GM12878 (cell line): ENCODE measurements at regions not wholly inside any gene's neighbourhood (a gene's known extent, or its start where the extent isn't known, plus 50 kb on each side); places are given as distances from the start of the nearest gene placed in this dataset.

Source experiments
- ATAC-seq: fragments of 200-7000 bp; cut with Tn5 transposase; 3 replicates; pipeline ENCODE4 v1.9.1; 2020; ENCODE audit warnings: mild to moderate bottlenecking, moderate library complexity
- BruUV-seq: library from RNA; stranded (reverse); fragments of 400-500 nt; replicated peaks from 2 replicates; lab custom pipeline; 2021; lab: Mats Ljungman, UMichigan
- CTCF ChIA-PET: fragments of 300-600 bp; sonication (Branson Sonifier 250); formaldehyde crosslinking; extraction: SDS; loops from one replicate; lab custom pipeline; 2021; ENCODE audit warnings: inconsistent platforms; lab: Yijun Ruan, JAX
- POLR2A ChIA-PET: fragments of 350-600 bp; formaldehyde crosslinking; extraction: SDS; loops from one replicate; lab custom pipeline; 2021; ENCODE audit warnings: inconsistent platforms; lab: Charles Lee
- RAD21 ChIA-PET: fragments of 300-600 bp; sonication (Branson Sonifier 250); formaldehyde crosslinking; loops from one replicate; lab custom pipeline; 2023; ENCODE audit warnings: antibody characterized with exemption; ENCODE audit not compliant: unreplicated experiment; lab: Charles Lee
- SMC1A ChIA-PET: fragments of 300-600 bp; sonication (Branson Sonifier 250); formaldehyde crosslinking; loops from one replicate; lab custom pipeline; 2023; ENCODE audit not compliant: unreplicated experiment, uncharacterized antibody; lab: Charles Lee
- DNase-seq: peaks from one replicate; pipeline ENCODE4 v3.0.0-alpha.2; 2011; ENCODE audit warnings: low read depth, low spot score
- FAIRE-seq: peaks from 3 replicates; lab custom pipeline; 2011; peaks lifted over from hg19 to GRCh38; lab: Jason Lieb, UNC
- H2AFZ ChIP-seq: 2 replicates; pipeline ENCODE4 v1.6.0; 2011; ENCODE audit warnings: low read depth, low read length, control low read depth; ENCODE audit not compliant: control insufficient read depth
- H3K27ac ChIP-seq: 2 replicates; pipeline ENCODE4 v1.5.1; 2011; ENCODE audit warnings: control low read depth; ENCODE audit not compliant: control insufficient read depth, insufficient read depth
- H3K27me3 ChIP-seq, 2 experiments: replicated peaks in 1 of 2; 2 replicates each; pipeline versions ENCODE4 v1.6.0 to v1.6.1; 2011; ENCODE audit warnings: low read length in 1 of 2; ENCODE audit not compliant: control insufficient read depth in 2 of 2, insufficient read depth in 2 of 2
- H3K36me3 ChIP-seq, 2 experiments: 2 replicates each; pipeline ENCODE4 v1.5.1; 2011; ENCODE audit warnings: low read length in 1 of 2; ENCODE audit not compliant: control insufficient read depth in 2 of 2, insufficient read depth in 2 of 2
- H3K4me1 ChIP-seq: 2 replicates; pipeline ENCODE4 v1.6.1; 2011; ENCODE audit warnings: mild to moderate bottlenecking, low read length, moderate library complexity, mixed read lengths; ENCODE audit not compliant: control insufficient read depth, insufficient read depth
- H3K4me2 ChIP-seq: 2 replicates; pipeline ENCODE4 v1.6.0; 2011; ENCODE audit warnings: control low read depth; ENCODE audit not compliant: control insufficient read depth, insufficient read depth
- H3K4me3 ChIP-seq: fragments of 200-600 bp; sonication (generic); 2 replicates; pipeline ENCODE4 v1.5.1; 2016
- H3K79me2 ChIP-seq: 2 replicates; pipeline ENCODE4 v1.6.0; 2011; ENCODE audit warnings: low read length; ENCODE audit not compliant: control insufficient read depth, insufficient read depth
- H3K9ac ChIP-seq: 2 replicates; pipeline ENCODE4 v1.8.0; 2011; ENCODE audit warnings: low read length, control low read depth, mixed read lengths; ENCODE audit not compliant: control insufficient read depth, insufficient read depth
- H3K9me3 ChIP-seq: replicated peaks from 3 replicates; pipeline ENCODE4 v1.5.1; 2011; ENCODE audit warnings: mild to moderate bottlenecking, low read length; ENCODE audit not compliant: control insufficient read depth, insufficient read depth
- H4K20me1 ChIP-seq: 2 replicates; pipeline ENCODE4 v1.6.0; 2011; ENCODE audit not compliant: control insufficient read depth, insufficient read depth
- ATF2 ChIP-seq: IDR thresholded peaks from 2 replicates; pipeline ENCODE4 v1.6.1; 2012; ENCODE audit warnings: low read length, inconsistent platforms
- BCL3 ChIP-seq: IDR thresholded peaks from 2 replicates; pipeline ENCODE4 v1.6.1; 2011; ENCODE audit warnings: borderline replicate concordance, low read depth, mild to moderate bottlenecking, moderate library complexity, low read length; ENCODE audit not compliant: insufficient read depth, poor library complexity, severe bottlenecking
- CUX1 ChIP-seq: IDR thresholded peaks from 2 replicates; pipeline ENCODE4 v1.6.1; 2012; ENCODE audit warnings: improper control_type of control experiment, low read depth, low read length; ENCODE audit not compliant: insufficient replicate concordance
- FOXK2 ChIP-seq: fragments of 450-650 bp; IDR thresholded peaks from 2 replicates; pipeline ENCODE4 v1.6.1; 2017; ENCODE audit warnings: mild to moderate bottlenecking, moderate library complexity
- JUNB ChIP-seq: IDR thresholded peaks from 2 replicates; pipeline ENCODE4 v1.6.1; 2016; ENCODE audit warnings: antibody characterized with exemption, mild to moderate bottlenecking
- MTA3 ChIP-seq: IDR thresholded peaks from 2 replicates; pipeline ENCODE4 v1.6.1; 2012; ENCODE audit warnings: low read length, inconsistent platforms, borderline replicate concordance
- MYB ChIP-seq: fragments of 150-350 bp; IDR thresholded peaks from 2 replicates; pipeline ENCODE4 v1.6.1; 2014; ENCODE audit warnings: mild to moderate bottlenecking, low read depth, low read length, borderline replicate concordance
- PML ChIP-seq: IDR thresholded peaks from 2 replicates; pipeline ENCODE4 v1.6.1; 2012; ENCODE audit warnings: low read length, inconsistent platforms
- POLR2A ChIP-seq: IDR thresholded peaks from 2 replicates; pipeline ENCODE4 v1.6.1; 2011; ENCODE audit warnings: low read depth, mild to moderate bottlenecking, low read length
- TARDBP ChIP-seq: IDR thresholded peaks from 2 replicates; pipeline ENCODE4 v1.6.1; 2016; ENCODE audit warnings: borderline replicate concordance
- ZNF687 ChIP-seq: fragments of 450-650 bp; IDR thresholded peaks from 2 replicates; pipeline ENCODE4 v1.6.1; 2017; ENCODE audit warnings: mild to moderate bottlenecking, moderate library complexity
- WGBS: methylation state at CpG from one replicate; pipeline ENCODE4 v1.1.6; 2016; ENCODE audit warnings: low lambda C conversion rate; ENCODE audit not compliant: insufficient replicate concordance, insufficient coverage; ENCODE audit errors: missing lambda C conversion rate; 5-methylcytosine and 5-hydroxymethylcytosine counted together
- in situ Hi-C: fragments of 300-500 bp; cut with MboI; formaldehyde crosslinking; loops from 9 replicates; pipeline ENCODE4 v1.14.3; 2018; ENCODE audit warnings: mixed read lengths
- intact Hi-C: fragments of 100-400 bp; cut with micrococcal nuclease; formaldehyde crosslinking; loops from one replicate; pipeline ENCODE4 v1.14.2; 2022; ENCODE audit not compliant: unreplicated experiment

GRCh38 chr14:81653626-81654025 lies 120.0 kb upstream of the SEL1L start:
- Histone ChIP-seq H3K9ac (no peak overlapping the region), H3K4me1 (no peaks in the 10 kb centered on the region), H3K27me3 (no peaks in the 10 kb centered on the region), H3K27ac (no peak overlapping the region), H3K4me2 (no peak overlapping the region), H3K36me3 (no peaks in the 10 kb centered on the region), H3K79me2 (no peaks in the 10 kb centered on the region), H3K4me3 (no peak overlapping the region), H3K9me3 (no peaks in the 10 kb centered on the region; the same call in 2 of the 3 replicates), H4K20me1 (no peaks in the 10 kb centered on the region), H2AFZ (no peak overlapping the region)
- POLR2A ChIA-PET: no interaction called here
- no peak for ATAC-seq
- DNase-seq: no peak
- WGBS: 0% methylated on average over 2 of the region's 2 CpGs
- RAD21 ChIA-PET: no interaction called here
- SMC1A ChIA-PET: no interaction called here
- CTCF ChIA-PET: interaction anchor here (0.7 kb wide), 1 partner anchor 10 kb away, joined by 3 read pairs; no protein-coding TSS in a partner anchor
- in situ Hi-C loops: no loop called here
- intact Hi-C loops: no loop called here
- FAIRE-seq: no peak
- BruUV-seq: no TSS peak
- TF ChIP-seq POLR2A (no peak), ATF2 (no peak), TARDBP (no peak), PML (no peak), JUNB (no peak), CUX1 (no peak), FOXK2 (no peak), ZNF687 (no peak), BCL3 (no peak), MYB (no peak), MTA3 (no peak)
